Karpas-422 (cell line): ENCODE measurements at regions not wholly inside any gene's neighbourhood (a gene's known extent, or its start where the extent isn't known, plus 50 kb on each side); places are given as distances from the start of the nearest gene placed in this dataset.

ENCODE experiments used
- DNase-seq: peaks from one replicate; pipeline ENCODE4 v3.0.0-alpha.2; 2015
- H2AFZ ChIP-seq: fragments of 200-600 bp; sonication (generic); 2 replicates; pipeline ENCODE4 v1.6.1; 2014; ENCODE audit warnings: antibody characterized with exemption, low read length, mixed read lengths
- H3K27ac ChIP-seq: fragments of 200-600 bp; sonication (generic); 2 replicates; pipeline ENCODE4 v1.5.1; 2014; ENCODE audit warnings: mild to moderate bottlenecking, low read length, moderate library complexity
- H3K27me3 ChIP-seq: fragments of 200-600 bp; sonication (generic); 2 replicates; pipeline ENCODE4 v1.6.1; 2014; ENCODE audit warnings: low read length, mixed read lengths
- H3K36me3 ChIP-seq: fragments of 200-600 bp; sonication (generic); 2 replicates; pipeline ENCODE4 v1.6.1; 2014; ENCODE audit warnings: low read length, mixed read lengths; ENCODE audit not compliant: insufficient read depth
- H3K4me1 ChIP-seq: fragments of 200-600 bp; sonication (generic); 2 replicates; pipeline ENCODE4 v1.6.1; 2014; ENCODE audit warnings: mild to moderate bottlenecking, low read length, mixed read lengths
- H3K4me2 ChIP-seq: fragments of 200-600 bp; sonication (generic); 2 replicates; pipeline ENCODE4 v1.6.1; 2014; ENCODE audit warnings: low read length, low read depth, mild to moderate bottlenecking; ENCODE audit not compliant: poor library complexity, severe bottlenecking
- H3K4me3 ChIP-seq: fragments of 200-600 bp; sonication (generic); 2 replicates; pipeline ENCODE4 v1.5.1; 2014; ENCODE audit warnings: mild to moderate bottlenecking, antibody characterized with exemption, low read length, mixed read lengths
- H3K79me2 ChIP-seq: fragments of 200-600 bp; sonication (generic); 2 replicates; pipeline ENCODE4 v1.6.1; 2014; ENCODE audit warnings: mild to moderate bottlenecking, low read length, mixed read lengths
- H3K9ac ChIP-seq: fragments of 200-600 bp; sonication (generic); 2 replicates; pipeline ENCODE4 v1.6.0; 2014; ENCODE audit warnings: low read length
- H3K9me2 ChIP-seq: fragments of 200-600 bp; sonication (generic), shearing (Covaris generic); replicated peaks from 2 replicates; pipeline ENCODE4 v1.6.0; 2014; ENCODE audit warnings: mild to moderate bottlenecking, low read length, moderate library complexity; ENCODE audit not compliant: insufficient read depth
- H3K9me3 ChIP-seq: fragments of 300-700, 200-600 bp; sonication (generic); 2 replicates; pipeline ENCODE4 v1.6.1; 2014; ENCODE audit warnings: low read length, mixed read lengths
- H4K20me1 ChIP-seq: fragments of 200-600 bp; sonication (generic); 2 replicates; pipeline ENCODE4 v1.6.1; 2014; ENCODE audit warnings: mild to moderate bottlenecking, antibody characterized with exemption, low read length, low read depth; ENCODE audit not compliant: insufficient read depth

DNA sequence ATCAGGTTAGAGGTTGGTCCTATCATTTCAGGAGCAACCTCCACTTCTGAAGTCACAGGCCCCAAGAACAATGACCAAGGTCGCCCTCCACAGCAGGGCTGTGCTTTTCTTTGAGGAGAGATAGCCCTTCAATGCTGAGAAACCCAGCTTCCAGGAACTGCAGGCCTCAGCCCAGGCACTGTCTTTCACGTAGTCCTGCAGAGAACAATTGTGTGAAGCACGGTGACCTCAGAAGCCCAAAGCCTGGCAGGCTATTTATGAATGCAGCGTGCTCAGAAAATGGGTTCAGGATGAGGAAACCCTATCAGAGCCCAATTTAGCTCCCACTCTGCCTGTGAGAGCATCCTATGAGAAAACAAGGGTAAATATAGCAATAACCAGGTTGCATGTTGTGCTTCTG is 388.3 kb downstream of the PLK2 start:
- H3K9me3 ChIP-seq, result no peaks in the 10 kb centered on the region
- H3K9me2 ChIP-seq, result no peaks in the 10 kb centered on the region
- H2AFZ ChIP-seq, result no peak overlapping the region

DNA sequence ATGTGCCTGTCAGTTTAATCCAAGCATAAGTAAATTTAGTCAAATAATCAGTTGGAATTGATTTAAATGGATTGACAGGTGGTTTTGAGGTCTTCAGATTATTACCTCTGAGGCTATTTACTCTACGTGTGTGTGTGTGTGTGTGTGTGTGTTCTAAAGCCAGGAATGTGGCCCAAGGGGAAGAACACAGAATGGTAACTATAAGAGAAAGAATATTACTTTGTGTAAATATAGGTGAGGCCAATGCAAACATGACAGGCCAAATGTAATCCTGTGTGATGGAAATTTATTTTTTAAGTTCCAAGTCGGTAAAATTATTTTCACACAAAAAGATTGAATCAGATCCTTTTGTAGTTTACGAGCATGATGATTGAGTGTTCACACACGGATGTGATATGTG is 390.0 kb downstream of the PLK2 start:
- H3K4me3 ChIP-seq, result no peak overlapping the region
- H3K27ac ChIP-seq, result no peak overlapping the region
- H3K4me2 ChIP-seq, result no peak overlapping the region
- H3K4me1 ChIP-seq, result no peaks in the 10 kb centered on the region
- no peaks in the 10 kb centered on the region; the same call in 1 of the 2 replicates for H3K27me3 ChIP-seq
- no peak overlapping the region for H3K9ac ChIP-seq
- H4K20me1 ChIP-seq, result no peaks in the 10 kb centered on the region
- no peaks in the 10 kb centered on the region for H3K36me3 ChIP-seq
- H3K9me3 ChIP-seq, result no peaks in the 10 kb centered on the region
- no peak overlapping the region for H2AFZ ChIP-seq
- H3K9me2 ChIP-seq, result no peaks in the 10 kb centered on the region
- DNase-seq, result no peak
- H3K79me2 ChIP-seq, result no peaks in the 10 kb centered on the region

More for the DNA sequence above, 388.3 kb downstream of the PLK2 start:
- no peak for DNase-seq
- Histone ChIP-seq H4K20me1 (no peaks in the 10 kb centered on the region), H3K27ac (no peak overlapping the region), H3K4me2 (no peak overlapping the region), H3K4me3 (no peak overlapping the region), H3K4me1 (no peaks in the 10 kb centered on the region), H3K36me3 (no peaks in the 10 kb centered on the region), H3K9ac (no peak overlapping the region), H3K79me2 (no peaks in the 10 kb centered on the region), H3K27me3 (no peaks in the 10 kb centered on the region; the same call in 1 of the 2 replicates)

- no peaks in the 10 kb centered on the region for H3K4me1 ChIP-seq
- no peaks in the 10 kb centered on the region for H3K9me3 ChIP-seq
- H3K27me3 ChIP-seq, result no peaks in the 10 kb centered on the region; the same call in 1 of the 2 replicates
- no peak overlapping the region for H3K27ac ChIP-seq
- no peaks in the 10 kb centered on the region for H4K20me1 ChIP-seq
- no peak for DNase-seq
- H3K4me2 ChIP-seq, result no peak overlapping the region
- H3K36me3 ChIP-seq, result no peaks in the 10 kb centered on the region
- no peak overlapping the region for H3K9ac ChIP-seq
- no peak overlapping the region for H3K4me3 ChIP-seq
- H3K79me2 ChIP-seq, result no peaks in the 10 kb centered on the region
- no peaks in the 10 kb centered on the region for H3K9me2 ChIP-seq
- H2AFZ ChIP-seq, result no peak overlapping the region
Observed at GRCh38 chr5:58069016-58069705, 390.7 kb downstream of the PLK2 start.

- Histone ChIP-seq H3K9ac (no peak overlapping the region), H4K20me1 (no peaks in the 10 kb centered on the region), H3K9me2 (no peaks in the 10 kb centered on the region), H2AFZ (no peak overlapping the region), H3K79me2 (no peaks in the 10 kb centered on the region), H3K4me3 (no peak overlapping the region), H3K4me2 (no peak overlapping the region), H3K36me3 (no peaks in the 10 kb centered on the region), H3K9me3 (no peaks in the 10 kb centered on the region), H3K4me1 (no peaks in the 10 kb centered on the region), H3K27me3 (no peaks in the 10 kb centered on the region), H3K27ac (no peak overlapping the region)
- no peak for DNase-seq
Observed at GRCh38 chr5:58066557-58066956, 393.3 kb downstream of the PLK2 start.

DNA sequence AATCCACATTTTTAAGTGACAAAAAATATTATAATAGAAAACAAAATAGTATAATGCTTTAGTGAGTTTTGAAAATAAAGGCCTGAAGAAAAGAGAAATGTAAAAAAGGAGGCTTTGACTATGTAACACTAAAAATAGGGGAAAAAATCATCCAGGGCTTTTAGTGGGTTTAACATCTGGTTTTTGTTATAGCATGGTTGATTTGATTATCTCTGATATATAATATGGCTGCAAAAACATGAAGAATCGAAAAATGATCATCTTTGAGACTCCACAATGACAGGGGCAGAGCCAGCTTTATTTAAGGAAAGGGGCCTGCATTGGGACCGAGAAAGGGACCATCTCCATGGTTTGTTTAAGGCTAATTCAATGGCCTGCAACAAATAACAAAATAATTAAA is 393.8 kb downstream of the PLK2 start:
- H3K79me2 ChIP-seq, result no peaks in the 10 kb centered on the region
- H3K9me3 ChIP-seq, result no peaks in the 10 kb centered on the region
- no peaks in the 10 kb centered on the region for H3K36me3 ChIP-seq
- no peaks in the 10 kb centered on the region for H3K27me3 ChIP-seq
- no peak overlapping the region for H3K9ac ChIP-seq
- no peak overlapping the region for H3K4me2 ChIP-seq
- no peaks in the 10 kb centered on the region for H3K9me2 ChIP-seq
- no peak for DNase-seq
- H3K4me1 ChIP-seq, result no peaks in the 10 kb centered on the region
- H4K20me1 ChIP-seq, result no peaks in the 10 kb centered on the region
- H2AFZ ChIP-seq, result no peak overlapping the region
- no peak overlapping the region for H3K27ac ChIP-seq
- H3K4me3 ChIP-seq, result no peak overlapping the region

DNA sequence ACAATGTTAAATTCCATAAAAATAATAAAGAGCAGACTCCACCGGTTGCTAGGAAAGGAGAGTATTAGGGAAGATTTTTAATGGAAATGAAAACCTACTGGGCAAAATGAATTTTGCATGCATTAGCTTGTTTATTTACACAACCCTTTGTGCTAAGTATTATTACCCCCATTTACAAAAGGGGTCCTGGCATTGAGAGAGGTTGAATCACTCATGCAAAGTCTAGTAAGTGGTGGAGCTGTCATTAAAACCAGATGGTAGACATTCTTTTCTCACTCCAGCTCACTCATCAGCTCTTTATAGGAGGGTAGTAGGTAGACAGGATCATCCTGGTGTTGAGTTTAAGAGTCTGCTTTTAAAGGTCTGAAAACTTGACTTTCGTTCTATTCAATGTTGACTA is 395.1 kb downstream of the PLK2 start:
- no peak overlapping the region for H3K4me3 ChIP-seq
- H3K9ac ChIP-seq, result no peak overlapping the region
- no peak overlapping the region for H3K27ac ChIP-seq
- no peak overlapping the region for H2AFZ ChIP-seq
- no peaks in the 10 kb centered on the region for H4K20me1 ChIP-seq
- no peak overlapping the region for H3K4me2 ChIP-seq
- no peaks in the 10 kb centered on the region for H3K36me3 ChIP-seq
- no peaks in the 10 kb centered on the region for H3K79me2 ChIP-seq
- DNase-seq, result no peak
- no peaks in the 10 kb centered on the region for H3K27me3 ChIP-seq
- no peaks in the 10 kb centered on the region for H3K9me2 ChIP-seq
- H3K9me3 ChIP-seq, result no peaks in the 10 kb centered on the region
- H3K4me1 ChIP-seq, result no peaks in the 10 kb centered on the region

GRCh38 chr5:58060996-58061395 is 398.9 kb downstream of the PLK2 start:
- Histone ChIP-seq H3K4me1 (no peaks in the 10 kb centered on the region), H2AFZ (no peak overlapping the region), H3K36me3 (no peaks in the 10 kb centered on the region), H4K20me1 (no peaks in the 10 kb centered on the region), H3K9me3 (no peaks in the 10 kb centered on the region), H3K9me2 (no peaks in the 10 kb centered on the region; the same call in 1 of the 2 replicates), H3K79me2 (no peaks in the 10 kb centered on the region), H3K27me3 (no peaks in the 10 kb centered on the region), H3K9ac (no peak overlapping the region), H3K4me3 (no peak overlapping the region), H3K4me2 (no peak overlapping the region), H3K27ac (no peak overlapping the region)
- no peak for DNase-seq

GRCh38 chr5:58057324-58057723 is 402.6 kb downstream of the PLK2 start:
- no peaks in the 10 kb centered on the region for H3K27me3 ChIP-seq
- no peaks in the 10 kb centered on the region for H3K4me1 ChIP-seq
- H3K36me3 ChIP-seq, result no peaks in the 10 kb centered on the region
- H3K79me2 ChIP-seq, result no peaks in the 10 kb centered on the region
- H3K4me2 ChIP-seq, result no peak overlapping the region
- no peak for DNase-seq
- H3K9ac ChIP-seq, result no peak overlapping the region
- no peak overlapping the region for H3K27ac ChIP-seq
- H3K9me2 ChIP-seq, result no peaks in the 10 kb centered on the region; the same call in 1 of the 2 replicates
- no peak overlapping the region for H3K4me3 ChIP-seq
- H4K20me1 ChIP-seq, result no peaks in the 10 kb centered on the region
- no peaks in the 10 kb centered on the region for H3K9me3 ChIP-seq
- no peak overlapping the region for H2AFZ ChIP-seq
